ENCODE measurements at regions not wholly inside any gene's neighbourhood (a gene's known extent, or its start where the extent isn't known, plus 50 kb on each side); places are given as distances from the start of the nearest gene placed in this dataset.
"Not testable (repeated sequence)": the region's sequence is repeated elsewhere in the genome, so short reads cannot be mapped to it uniquely, and the experiment has no call there.

DNA sequence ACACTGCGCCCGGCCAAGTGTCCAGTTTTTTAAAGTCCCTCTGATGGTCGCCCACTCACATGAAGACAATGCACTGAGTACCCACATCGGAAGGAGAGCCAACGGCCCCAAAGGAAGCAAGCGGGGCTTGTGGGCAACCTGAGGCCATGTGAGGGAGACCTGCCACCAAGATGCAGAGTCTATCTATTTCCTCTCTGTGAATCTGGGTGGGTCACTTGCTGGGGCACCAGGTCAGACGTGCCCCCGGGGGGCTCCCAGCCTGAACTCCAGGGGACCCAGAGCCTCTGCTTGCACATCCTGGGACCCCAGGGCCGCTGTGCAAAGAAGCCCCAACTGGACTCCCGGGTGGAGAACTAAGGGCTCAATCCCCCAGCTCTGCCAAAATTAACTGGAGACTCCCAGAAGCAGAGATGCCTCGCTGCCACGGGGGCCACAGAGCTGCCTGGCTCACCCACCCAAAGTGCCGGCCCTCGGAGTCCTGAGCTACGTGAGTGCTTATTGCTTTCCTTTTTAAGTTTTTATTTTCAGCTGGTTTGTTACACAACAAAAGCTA is 106.4 kb downstream of the BRD1 start:
- no peak for DNase-seq

DNA sequence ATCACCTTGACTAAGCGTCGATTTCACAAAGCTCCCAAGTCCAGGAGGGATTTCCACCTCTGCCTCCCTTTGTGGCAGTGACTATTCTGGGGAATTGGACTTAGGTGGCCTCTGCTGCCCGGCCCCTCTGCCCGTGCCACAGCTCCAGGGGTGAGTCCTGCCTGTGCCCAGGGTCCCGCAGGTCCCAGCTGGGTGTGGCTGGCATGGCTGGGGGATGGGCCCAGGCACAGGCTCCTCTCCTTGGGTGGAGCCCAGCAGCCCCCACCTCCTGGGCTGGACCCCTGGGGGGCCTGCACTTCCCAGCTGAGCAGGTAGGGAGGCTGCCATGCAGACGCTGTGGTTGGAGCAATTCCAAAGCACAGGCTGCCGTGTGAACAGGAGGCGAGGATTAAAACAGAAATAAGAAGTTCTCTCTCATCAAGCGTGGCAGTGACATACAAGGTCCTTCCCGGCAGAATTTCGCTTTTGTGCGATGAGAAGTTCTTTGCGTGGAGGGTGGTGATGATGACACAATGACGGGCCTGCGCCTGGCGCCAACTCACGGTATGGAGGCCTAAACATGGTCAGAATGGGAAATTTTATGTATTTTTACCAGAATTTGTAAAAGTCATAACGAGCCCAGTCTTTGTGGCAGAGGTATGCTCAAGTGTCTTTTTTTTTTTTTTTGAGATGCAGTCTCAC is 107.3 kb downstream of the BRD1 start:
- DNase-seq = no peak

- no peak for DNase-seq
Measured at GRCh38 chr22:49719046-49719445, 108.6 kb downstream of the BRD1 start.

GRCh38 chr22:49718396-49718795 is 109.3 kb downstream of the BRD1 start:
- no peak for DNase-seq

GRCh38 chr22:49717322-49717919 is 110.3 kb downstream of the BRD1 start:
- DNase-seq = no peak

DNA sequence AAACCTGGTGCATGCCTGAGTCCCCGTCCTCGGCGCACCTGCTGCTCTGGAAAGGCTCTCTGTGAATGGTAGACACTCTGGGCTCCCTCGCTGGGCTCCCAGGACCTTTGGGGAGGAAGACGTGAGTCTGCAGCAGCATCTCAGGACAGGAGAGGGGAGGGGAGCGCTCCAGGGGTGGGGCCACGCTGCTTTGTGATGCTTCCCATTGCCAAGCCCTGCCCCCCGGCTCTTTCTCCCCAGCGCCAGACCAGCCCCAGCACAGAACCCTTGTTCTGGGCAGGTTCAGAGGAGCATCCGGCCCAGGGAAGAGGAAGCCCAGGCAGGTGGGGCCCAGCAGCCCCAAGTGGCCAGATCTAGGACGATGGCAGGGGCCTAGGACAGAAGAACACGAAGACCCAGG is 111.2 kb downstream of the BRD1 start:
- DNase-seq = no peak

DNA sequence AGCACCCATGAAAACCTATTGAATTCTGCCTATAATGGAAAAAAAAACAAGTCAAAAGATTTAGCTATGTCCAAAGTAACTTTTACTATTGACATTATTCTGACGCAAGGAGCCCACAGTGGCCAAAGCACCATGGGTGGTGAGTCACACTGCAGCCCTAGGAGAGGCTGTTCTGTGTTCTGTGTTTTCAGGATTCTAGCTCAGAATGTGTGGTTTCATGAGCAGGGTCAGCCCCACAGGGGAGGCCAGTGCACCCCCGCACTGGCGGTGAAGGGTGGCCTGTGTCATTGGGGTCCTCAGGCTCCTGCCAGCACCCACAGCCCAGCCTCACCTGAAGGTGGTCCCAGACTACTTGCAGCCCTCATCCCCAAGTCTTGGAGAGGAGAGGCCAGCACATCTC is 112.2 kb downstream of the BRD1 start:
- DNase-seq = no peak

GRCh38 chr22:49713003-49713402 is 114.7 kb downstream of the BRD1 start:
- no peak for DNase-seq

- DNase-seq = no peak
Measured at GRCh38 chr22:49712195-49712791, 115.4 kb downstream of the BRD1 start.

GRCh38 chr22:49710746-49711145 is 116.9 kb downstream of the BRD1 start:
- no peak for DNase-seq

DNA sequence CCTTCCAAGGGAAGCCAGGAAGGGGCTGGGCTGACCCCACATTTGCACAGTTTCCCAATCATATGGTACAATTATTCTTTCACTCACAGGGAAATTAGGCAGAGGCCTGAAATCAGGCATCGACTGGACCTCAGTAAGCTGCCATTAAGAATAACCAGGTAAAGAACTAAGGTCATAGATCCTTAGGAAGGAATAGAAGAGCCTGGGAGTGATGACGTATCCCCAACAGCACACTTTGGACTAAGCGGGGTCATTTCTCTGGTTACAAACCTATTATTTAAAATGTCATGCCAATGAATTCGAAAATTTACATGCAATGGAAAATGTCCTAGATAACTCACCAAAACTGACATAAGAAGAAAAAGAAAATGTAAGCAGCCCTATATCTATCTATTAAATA is 118.2 kb downstream of the BRD1 start:
- DNase-seq = no peak

DNA sequence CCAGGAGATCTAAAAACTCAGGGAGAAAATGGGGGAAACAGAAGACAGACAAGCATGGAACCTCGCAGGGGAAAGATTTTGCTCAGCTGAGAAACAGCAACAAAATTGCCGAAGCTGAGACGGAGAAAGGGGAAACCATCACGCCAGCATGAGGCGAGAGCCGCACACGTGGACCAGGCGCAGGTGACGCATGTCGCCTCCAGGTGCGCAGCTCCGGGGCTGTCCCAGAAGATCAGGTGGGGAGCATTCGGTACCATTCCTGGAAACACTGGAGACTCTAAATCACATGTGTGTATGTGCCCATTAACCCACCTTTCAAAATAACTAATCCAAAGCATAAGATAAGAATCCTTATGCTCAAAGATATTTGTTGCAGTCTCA is 121.7 kb downstream of the BRD1 start:
- DNase-seq = no peak

DNA sequence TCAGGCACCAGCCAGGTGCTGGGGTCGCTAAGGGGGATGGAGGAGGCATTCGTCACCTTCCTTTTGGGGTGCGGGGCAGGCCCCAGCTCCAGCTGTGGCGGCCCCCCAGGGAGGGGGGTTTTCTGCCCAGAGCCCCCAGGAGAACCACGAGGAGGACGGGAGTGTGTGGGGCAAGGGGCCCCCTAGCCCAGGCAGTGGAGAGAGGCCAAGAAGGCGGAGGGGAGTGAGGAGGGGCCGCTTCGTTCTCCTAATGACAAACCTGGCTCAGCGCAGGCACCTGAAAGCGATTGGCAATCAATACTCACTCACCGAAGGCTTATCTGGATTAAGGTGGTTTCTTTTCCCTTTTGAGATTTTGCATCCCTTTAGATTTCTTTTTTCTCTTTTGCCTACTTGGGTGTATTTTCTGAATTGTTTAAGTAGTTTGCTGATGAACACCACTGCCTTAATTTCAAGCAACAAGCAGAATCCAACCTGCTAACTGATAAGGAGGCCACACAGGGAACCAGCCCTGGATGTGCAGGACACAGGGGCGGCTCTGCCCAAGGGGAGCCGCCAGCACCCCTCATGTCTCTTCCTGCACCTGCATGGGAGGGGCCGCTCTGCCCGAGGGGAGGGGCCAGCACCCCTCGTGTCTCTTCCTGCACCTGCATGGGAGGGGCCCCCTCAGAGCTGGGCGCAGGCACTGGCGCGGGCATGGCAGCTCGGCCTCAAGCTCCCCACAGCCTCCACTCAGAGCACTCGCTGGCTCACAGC is 122.3 kb downstream of the BRD1 start:
- DNase-seq = no peak

DNA sequence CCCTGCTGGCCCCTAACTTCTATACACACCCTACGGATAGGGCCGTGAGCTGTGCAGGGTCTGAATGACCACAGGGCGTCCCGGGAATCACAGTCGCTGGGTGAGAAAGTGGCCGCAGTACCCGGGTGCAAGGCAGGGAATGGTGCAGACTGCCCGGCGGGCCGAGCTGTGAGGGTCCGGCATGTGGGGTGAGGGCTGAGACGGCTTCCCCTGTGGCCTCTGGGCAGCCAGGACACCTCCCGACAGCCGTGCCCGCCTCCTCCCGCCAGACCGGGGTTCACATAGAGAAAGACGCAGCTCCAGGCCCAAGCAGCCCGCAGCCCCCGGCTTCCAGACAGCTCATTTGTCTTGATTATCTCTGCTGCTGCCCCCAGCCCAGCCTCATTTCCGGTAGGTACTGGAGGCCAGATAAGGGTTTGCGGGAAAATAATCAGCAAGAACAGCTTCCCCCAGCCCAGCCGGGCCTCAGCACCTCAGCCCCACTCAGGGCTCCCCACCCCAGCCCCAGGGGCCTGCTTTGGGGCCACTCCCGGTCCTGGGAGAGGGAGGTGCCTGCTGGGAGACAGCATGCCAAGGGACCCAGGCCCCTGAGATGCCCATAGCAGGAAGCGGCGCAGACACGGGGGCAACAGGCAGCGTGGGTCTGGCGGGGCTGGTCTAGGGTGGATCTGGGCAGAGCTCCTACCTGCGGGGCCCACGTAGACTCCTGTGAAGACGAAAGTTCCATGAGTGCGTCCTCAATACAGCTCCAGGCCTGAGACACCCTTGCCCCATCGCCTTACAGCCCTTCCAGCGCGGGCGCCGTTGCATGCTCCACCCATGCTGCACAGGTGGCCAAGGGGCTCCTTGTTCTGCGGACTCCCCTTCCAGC is 123.1 kb downstream of the BRD1 start:
- no peak for DNase-seq

- DNase-seq = no peak
Measured at GRCh38 chr22:49703990-49704344, 123.7 kb downstream of the BRD1 start.

GRCh38 chr22:49703505-49703904 is 124.2 kb downstream of the BRD1 start:
- DNase-seq = no peak

GRCh38 chr22:49702068-49702397 is 125.6 kb downstream of the BRD1 start:
- DNase-seq = no peak

DNA sequence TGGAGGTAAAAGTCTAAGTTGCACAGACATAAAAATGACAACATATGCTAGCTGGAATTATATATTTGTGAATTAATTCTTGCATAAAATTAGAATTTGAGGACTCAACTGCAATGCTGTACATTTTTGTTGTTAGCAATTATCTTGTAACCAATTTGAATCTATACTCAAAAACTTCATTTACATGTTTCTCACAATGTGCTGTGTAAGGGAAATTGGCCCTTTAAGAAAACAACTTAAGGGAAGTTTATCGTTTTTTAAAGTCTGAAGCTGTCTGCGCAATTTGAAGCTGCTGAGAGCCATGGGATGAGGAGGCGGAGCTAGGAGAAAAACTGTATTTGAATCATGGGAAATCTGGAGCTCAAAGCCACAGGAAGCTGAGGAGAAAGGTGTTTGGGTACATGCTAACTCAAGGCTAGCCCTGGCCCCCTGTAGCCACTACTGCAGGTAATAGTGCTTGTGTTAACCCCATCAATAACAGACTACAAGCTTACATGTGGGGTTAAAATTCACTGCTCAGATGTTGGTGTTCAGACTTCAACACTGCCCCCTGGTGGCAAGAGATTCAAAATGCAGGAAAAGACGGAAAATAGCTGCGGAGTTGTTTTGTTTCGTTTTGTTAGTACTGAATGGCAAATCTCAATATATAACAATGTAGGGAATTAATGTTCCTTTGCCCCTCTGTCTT is 126.1 kb downstream of the BRD1 start:
- DNase-seq = no peak

- DNase-seq = no peak
Measured at GRCh38 chr22:49699928-49700498, 127.7 kb downstream of the BRD1 start.

DNA sequence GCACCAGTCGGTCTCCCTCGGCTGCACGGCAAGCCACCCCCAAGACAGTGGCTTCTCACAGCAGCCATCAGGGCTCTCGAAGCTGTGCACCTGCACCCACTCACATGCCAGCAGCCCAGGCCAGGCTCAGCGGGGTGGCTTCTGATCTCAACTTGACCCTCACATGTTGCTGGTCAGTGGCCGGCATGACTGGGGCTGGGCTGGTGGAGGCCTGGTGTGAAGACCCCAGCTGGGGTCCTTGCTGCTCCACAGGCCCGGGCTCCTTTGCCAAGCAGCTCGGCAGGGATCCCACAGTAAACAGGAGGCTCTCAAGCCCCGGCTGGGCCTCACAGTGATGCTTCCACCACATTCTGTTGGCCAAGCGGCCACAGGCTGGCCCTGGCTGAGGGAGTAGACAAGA is 128.2 kb downstream of the BRD1 start:
- DNase-seq = no peak

DNA sequence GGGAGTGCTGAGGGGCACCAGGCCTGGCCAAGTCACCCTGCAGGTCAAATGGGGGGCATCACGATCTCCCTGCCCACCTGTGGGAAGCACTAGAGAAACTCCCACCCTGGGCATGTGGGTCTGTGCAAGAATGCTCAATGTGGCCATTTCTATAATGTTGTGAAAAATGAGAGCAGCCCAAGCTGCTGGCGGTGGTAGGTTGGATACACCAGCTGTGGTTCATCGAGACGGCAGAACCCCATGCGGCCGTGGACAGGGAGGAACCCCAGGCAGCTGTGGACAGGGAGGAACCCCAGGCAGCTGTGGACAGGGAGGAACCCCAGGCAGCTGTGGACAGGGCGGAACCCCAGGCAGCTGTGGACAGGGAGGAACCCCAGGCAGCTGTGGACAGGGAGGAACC is 129.1 kb downstream of the BRD1 start:
- not testable (repeated sequence) for DNase-seq

DNA sequence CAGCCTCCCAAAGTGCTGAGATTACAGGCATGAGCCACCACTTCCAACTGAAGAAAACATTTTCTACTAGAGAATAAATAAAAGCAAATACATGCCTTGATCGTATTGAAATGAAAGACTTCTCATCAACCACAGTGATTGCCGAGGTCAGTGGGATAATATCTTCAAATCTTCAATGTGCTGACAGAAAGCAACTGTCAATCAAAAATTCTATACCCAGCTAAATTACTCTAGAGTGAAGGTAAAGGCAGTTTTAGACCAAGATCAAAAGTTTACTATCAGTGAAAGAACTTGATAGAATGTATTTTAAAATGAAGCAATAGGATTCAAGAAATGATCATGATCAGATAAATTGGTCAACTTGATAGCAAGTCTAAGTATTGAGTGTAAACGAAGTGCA is 130.6 kb downstream of the BRD1 start:
- no peak for DNase-seq

Data from stimulated activated CD4-positive, alpha-beta T cell treated with anti-CD3 and anti-CD28 coated beads, Interleukin-4, amount 100 ng/mL, for 24 hours (primary cell).